NCI-H1417 (cell line): ENCODE measurements at regions not wholly inside any gene's neighbourhood (a gene's known extent, or its start where the extent isn't known, plus 50 kb on each side); places are given as distances from the start of the nearest gene placed in this dataset.

Source experiments
- DNase-seq, 3 experiments: peaks; one replicate each; lab custom pipeline; 2025; lab: John Stamatoyannopoulos, UW

GRCh38 chr3:102083473-102083872 is 234.2 kb downstream of the NFKBIZ start:
- DNase-seq: no peak

- no peak for DNase-seq
Measured at GRCh38 chr3:102084006-102084405, 234.7 kb downstream of the NFKBIZ start.

GRCh38 chr3:102084704-102085103 is 235.4 kb downstream of the NFKBIZ start:
- no peak for DNase-seq

GRCh38 chr3:102085431-102086176 is 236.3 kb downstream of the NFKBIZ start:
- DNase-seq: peak in 1 of 3 experiments; percentile 32

GRCh38 chr3:102087236-102087635 is 237.9 kb downstream of the NFKBIZ start:
- no peak for DNase-seq

GRCh38 chr3:102089239-102089638 is 239.9 kb downstream of the NFKBIZ start:
- no peak for DNase-seq

GRCh38 chr3:102089904-102090720 is 240.8 kb downstream of the NFKBIZ start:
- peak; percentile 13 to 73 (median 20) for DNase-seq

GRCh38 chr3:102090721-102091045 is 241.4 kb downstream of the NFKBIZ start:
- peak in 1 of 3 experiments; percentile 56 for DNase-seq

GRCh38 chr3:102091358-102091757 is 242.0 kb downstream of the NFKBIZ start:
- DNase-seq: no peak

- no peak for DNase-seq
Measured at GRCh38 chr3:102092617-102093466, 243.5 kb downstream of the NFKBIZ start.

- no peak for DNase-seq
Measured at GRCh38 chr3:102094506-102094905, 245.2 kb downstream of the NFKBIZ start.

- peak in 1 of 3 experiments; percentile 8 for DNase-seq
Measured at GRCh38 chr3:102095383-102095782, 246.1 kb downstream of the NFKBIZ start.

GRCh38 chr3:102096066-102096465 is 246.8 kb downstream of the NFKBIZ start:
- DNase-seq: no peak

- no peak for DNase-seq
Measured at GRCh38 chr3:102098130-102098885, 249.0 kb downstream of the NFKBIZ start.

- no peak for DNase-seq
Measured at GRCh38 chr3:102099913-102100312, 250.6 kb downstream of the NFKBIZ start.

- no peak for DNase-seq
Measured at GRCh38 chr3:102102394-102102793, 253.1 kb downstream of the NFKBIZ start.

- no peak for DNase-seq
Measured at GRCh38 chr3:102104033-102104432, 254.7 kb downstream of the NFKBIZ start.

- no peak for DNase-seq
Measured at GRCh38 chr3:102105193-102105592, 255.9 kb downstream of the NFKBIZ start.

- no peak for DNase-seq
Measured at GRCh38 chr3:102106416-102107097, 257.2 kb downstream of the NFKBIZ start.

GRCh38 chr3:102112704-102113230 is 263.5 kb downstream of the NFKBIZ start:
- peak in 1 of 3 experiments; percentile 13 for DNase-seq
